22Rv1 (cell line): ENCODE measurements at regions not wholly inside any gene's neighbourhood (a gene's known extent, or its start where the extent isn't known, plus 50 kb on each side); places are given as distances from the start of the nearest gene placed in this dataset.

Experiments
- CTCF ChIP-seq: fragments of 450-650 bp; IDR thresholded peaks from 2 replicates; pipeline ENCODE4 v1.5.1; 2017; ENCODE audit warnings: mild to moderate bottlenecking
- ZFX ChIP-seq: fragments of 450-650 bp; IDR thresholded peaks from 2 replicates; pipeline ENCODE4 v1.6.1; 2017; ENCODE audit warnings: antibody characterized with exemption, borderline replicate concordance

- TF ChIP-seq CTCF, result no peak
- no peak for TF ChIP-seq ZFX
Measured at GRCh38 chr17:63270610-63271009, 175.5 kb downstream of the CYB561 start.
